ENCODE measurements at regions not wholly inside any gene's neighbourhood (a gene's known extent, or its start where the extent isn't known, plus 50 kb on each side); places are given as distances from the start of the nearest gene placed in this dataset.

GRCh38 chr4:142952821-142953580 is 106.9 kb upstream of the INPP4B start:
- Histone ChIP-seq H3K4me1 (no peaks in the 10 kb centered on the region), H3K36me3 (no peaks in the 10 kb centered on the region), H3K9me3 (replicated peaks) (peaks cover 19% of the 10 kb centered on the region), H3K27me3 (ENCODE audit: low read depth) (no peaks in the 10 kb centered on the region), H3K4me3 (no peak overlapping the region), H3K27ac (replicated peaks) (no peak overlapping the region)
- TF ChIP-seq CTCF (IDR thresholded peaks at IDR 0.05; ENCODE audit: borderline replicate concordance): no peak
- DNase-seq: no peak
- intact Hi-C loops (cut with micrococcal nuclease): no loop called here

- no peak for TF ChIP-seq CTCF (IDR thresholded peaks at IDR 0.05; ENCODE audit: borderline replicate concordance)
- DNase-seq: no peak
- no peaks in the 10 kb centered on the region for H3K4me1 ChIP-seq
Measured at GRCh38 chr4:142954415-142954814, 108.3 kb upstream of the INPP4B start.

GRCh38 chr4:142955501-142955900 is 109.4 kb upstream of the INPP4B start:
- intact Hi-C loops (cut with micrococcal nuclease): no loop called here
- Histone ChIP-seq H3K4me3 (no peak overlapping the region), H3K27me3 (ENCODE audit: low read depth) (no peaks in the 10 kb centered on the region), H3K9me3 (replicated peaks) (peaks cover 7% of the 10 kb centered on the region), H3K4me1 (peaks cover 6% of the 10 kb centered on the region), H3K27ac (replicated peaks) (no peak overlapping the region), H3K36me3 (no peaks in the 10 kb centered on the region)
- TF ChIP-seq CTCF (IDR thresholded peaks at IDR 0.05; ENCODE audit: borderline replicate concordance): no peak
- no peak for DNase-seq

More at GRCh38 chr4:142954415-142954814, 108.3 kb upstream of the INPP4B start:
- Histone ChIP-seq H3K27me3 (ENCODE audit: low read depth) (no peaks in the 10 kb centered on the region), H3K36me3 (no peaks in the 10 kb centered on the region), H3K9me3 (replicated peaks) (peaks cover 7% of the 10 kb centered on the region), H3K4me3 (no peak overlapping the region), H3K27ac (replicated peaks) (no peak overlapping the region)
- intact Hi-C loops (cut with micrococcal nuclease): no loop called here

- DNase-seq: no peak
- Histone ChIP-seq H3K9me3 (replicated peaks) (peaks cover 7% of the 10 kb centered on the region), H3K4me3 (no peak overlapping the region), H3K4me1 (peaks cover 25% of the 10 kb centered on the region), H3K27ac (replicated peaks) (no peak overlapping the region), H3K27me3 (ENCODE audit: low read depth) (no peaks in the 10 kb centered on the region), H3K36me3 (no peaks in the 10 kb centered on the region)
- intact Hi-C loops (cut with micrococcal nuclease): no loop called here
- no peak for TF ChIP-seq CTCF (IDR thresholded peaks at IDR 0.05; ENCODE audit: borderline replicate concordance)
Measured at GRCh38 chr4:142959173-142959572, 113.1 kb upstream of the INPP4B start.

GRCh38 chr4:142960126-142960525 is 114.0 kb upstream of the INPP4B start:
- TF ChIP-seq CTCF (IDR thresholded peaks at IDR 0.05; ENCODE audit: borderline replicate concordance): no peak
- intact Hi-C loops (cut with micrococcal nuclease): no loop called here

More at GRCh38 chr4:142960126-142960525, 114.0 kb upstream of the INPP4B start:
- H3K4me3 ChIP-seq: no peak overlapping the region
- H3K9me3 ChIP-seq (replicated peaks): peaks cover 6% of the 10 kb centered on the region
- no peaks in the 10 kb centered on the region for H3K36me3 ChIP-seq
- H3K4me1 ChIP-seq: peaks cover 25% of the 10 kb centered on the region
- H3K27ac ChIP-seq (replicated peaks): no peak overlapping the region
- no peak for DNase-seq
- no peaks in the 10 kb centered on the region for H3K27me3 ChIP-seq (ENCODE audit: low read depth)
